GM12878 (cell line): ENCODE measurements at regions not wholly inside any gene's neighbourhood (a gene's known extent, or its start where the extent isn't known, plus 50 kb on each side); places are given as distances from the start of the nearest gene placed in this dataset.

Experiments used
- ATAC-seq: fragments of 200-7000 bp; cut with Tn5 transposase; 3 replicates; pipeline ENCODE4 v1.9.1; 2020; ENCODE audit warnings: mild to moderate bottlenecking, moderate library complexity
- BruUV-seq: library from RNA; stranded (reverse); fragments of 400-500 nt; replicated peaks from 2 replicates; lab custom pipeline; 2021; lab: Mats Ljungman, UMichigan
- CTCF ChIA-PET: fragments of 300-600 bp; sonication (Branson Sonifier 250); formaldehyde crosslinking; extraction: SDS; loops from one replicate; lab custom pipeline; 2021; ENCODE audit warnings: inconsistent platforms; lab: Yijun Ruan, JAX
- POLR2A ChIA-PET: fragments of 350-600 bp; formaldehyde crosslinking; extraction: SDS; loops from one replicate; lab custom pipeline; 2021; ENCODE audit warnings: inconsistent platforms; lab: Charles Lee
- RAD21 ChIA-PET: fragments of 300-600 bp; sonication (Branson Sonifier 250); formaldehyde crosslinking; loops from one replicate; lab custom pipeline; 2023; ENCODE audit warnings: antibody characterized with exemption; ENCODE audit not compliant: unreplicated experiment; lab: Charles Lee
- SMC1A ChIA-PET: fragments of 300-600 bp; sonication (Branson Sonifier 250); formaldehyde crosslinking; loops from one replicate; lab custom pipeline; 2023; ENCODE audit not compliant: unreplicated experiment, uncharacterized antibody; lab: Charles Lee
- DNase-seq: peaks from one replicate; pipeline ENCODE4 v3.0.0-alpha.2; 2011; ENCODE audit warnings: low read depth, low spot score
- FAIRE-seq: peaks from 3 replicates; lab custom pipeline; 2011; peaks lifted over from hg19 to GRCh38; lab: Jason Lieb, UNC
- H2AFZ ChIP-seq: 2 replicates; pipeline ENCODE4 v1.6.0; 2011; ENCODE audit warnings: low read depth, low read length, control low read depth; ENCODE audit not compliant: control insufficient read depth
- H3K27ac ChIP-seq: 2 replicates; pipeline ENCODE4 v1.5.1; 2011; ENCODE audit warnings: control low read depth; ENCODE audit not compliant: control insufficient read depth, insufficient read depth
- H3K27me3 ChIP-seq, 2 experiments: replicated peaks in 1 of 2; 2 replicates each; pipeline versions ENCODE4 v1.6.0 to v1.6.1; 2011; ENCODE audit warnings: low read length in 1 of 2; ENCODE audit not compliant: control insufficient read depth in 2 of 2, insufficient read depth in 2 of 2
- H3K36me3 ChIP-seq, 2 experiments: 2 replicates each; pipeline ENCODE4 v1.5.1; 2011; ENCODE audit warnings: low read length in 1 of 2; ENCODE audit not compliant: control insufficient read depth in 2 of 2, insufficient read depth in 2 of 2
- H3K4me1 ChIP-seq: 2 replicates; pipeline ENCODE4 v1.6.1; 2011; ENCODE audit warnings: mild to moderate bottlenecking, low read length, moderate library complexity, mixed read lengths; ENCODE audit not compliant: control insufficient read depth, insufficient read depth
- H3K4me2 ChIP-seq: 2 replicates; pipeline ENCODE4 v1.6.0; 2011; ENCODE audit warnings: control low read depth; ENCODE audit not compliant: control insufficient read depth, insufficient read depth
- H3K4me3 ChIP-seq: fragments of 200-600 bp; sonication (generic); 2 replicates; pipeline ENCODE4 v1.5.1; 2016
- H3K79me2 ChIP-seq: 2 replicates; pipeline ENCODE4 v1.6.0; 2011; ENCODE audit warnings: low read length; ENCODE audit not compliant: control insufficient read depth, insufficient read depth
- H3K9ac ChIP-seq: 2 replicates; pipeline ENCODE4 v1.8.0; 2011; ENCODE audit warnings: low read length, control low read depth, mixed read lengths; ENCODE audit not compliant: control insufficient read depth, insufficient read depth
- H3K9me3 ChIP-seq: replicated peaks from 3 replicates; pipeline ENCODE4 v1.5.1; 2011; ENCODE audit warnings: mild to moderate bottlenecking, low read length; ENCODE audit not compliant: control insufficient read depth, insufficient read depth
- H4K20me1 ChIP-seq: 2 replicates; pipeline ENCODE4 v1.6.0; 2011; ENCODE audit not compliant: control insufficient read depth, insufficient read depth
- FOXK2 ChIP-seq: fragments of 450-650 bp; IDR thresholded peaks from 2 replicates; pipeline ENCODE4 v1.6.1; 2017; ENCODE audit warnings: mild to moderate bottlenecking, moderate library complexity
- MYB ChIP-seq: fragments of 150-350 bp; IDR thresholded peaks from 2 replicates; pipeline ENCODE4 v1.6.1; 2014; ENCODE audit warnings: mild to moderate bottlenecking, low read depth, low read length, borderline replicate concordance
- NRF1 ChIP-seq: conservative IDR thresholded peaks from 2 replicates; pipeline ENCODE4 v1.6.1; 2011; ENCODE audit warnings: mild to moderate bottlenecking, low read depth, low read length, improper control_type of control experiment
- PAX5 ChIP-seq: IDR thresholded peaks from 2 replicates; pipeline ENCODE4 v1.6.1; 2011; ENCODE audit warnings: low read depth, low read length, borderline replicate concordance
- PAX8 ChIP-seq: fragments of 450-650 bp; IDR thresholded peaks from 2 replicates; pipeline ENCODE4 v1.6.1; 2017; ENCODE audit warnings: mild to moderate bottlenecking, moderate library complexity
- PRDM15 ChIP-seq: fragments of 450-650 bp; formaldehyde crosslinking; IDR thresholded peaks from 2 replicates; pipeline ENCODE4 v1.4.0; 2020; ENCODE audit warnings: mild to moderate bottlenecking, moderate library complexity
- TARDBP ChIP-seq: IDR thresholded peaks from 2 replicates; pipeline ENCODE4 v1.6.1; 2016; ENCODE audit warnings: borderline replicate concordance
- ZNF217 ChIP-seq: fragments of 450-650 bp; IDR thresholded peaks from 2 replicates; pipeline ENCODE4 v1.6.1; 2017; ENCODE audit warnings: antibody characterized with exemption, mild to moderate bottlenecking
- ZNF274 ChIP-seq: IDR thresholded peaks from one replicate; pipeline ENCODE4 v1.8.0; 2011; ENCODE audit not compliant: insufficient read length, insufficient read depth
- WGBS: methylation state at CpG from one replicate; pipeline ENCODE4 v1.1.6; 2016; ENCODE audit warnings: low lambda C conversion rate; ENCODE audit not compliant: insufficient replicate concordance, insufficient coverage; ENCODE audit errors: missing lambda C conversion rate; 5-methylcytosine and 5-hydroxymethylcytosine counted together
- in situ Hi-C: fragments of 300-500 bp; cut with MboI; formaldehyde crosslinking; loops from 9 replicates; pipeline ENCODE4 v1.14.3; 2018; ENCODE audit warnings: mixed read lengths
- intact Hi-C: fragments of 100-400 bp; cut with micrococcal nuclease; formaldehyde crosslinking; loops from one replicate; pipeline ENCODE4 v1.14.2; 2022; ENCODE audit not compliant: unreplicated experiment
- TF ChIP-seq, protein P1 (sequence below): fragments of 150-350 bp; IDR thresholded peaks from 2 replicates; pipeline ENCODE4 v1.6.1; 2014; ENCODE audit warnings: mild to moderate bottlenecking, low read depth, low read length
- TF ChIP-seq, protein P2 (sequence below): fragments of 450-650 bp; IDR thresholded peaks from 2 replicates; pipeline ENCODE4 v1.6.1; 2018; ENCODE audit warnings: borderline replicate concordance, mild to moderate bottlenecking; ENCODE audit not compliant: partially characterized antibody

- no peak for TF ChIP-seq PRDM15 (CRISPR knock-in tag)
Observed at GRCh38 chr12:93177208-93178153, 200.2 kb upstream of the NUDT4 start (continued).

GRCh38 chr12:93178154-93178878 is 199.4 kb upstream of the NUDT4 start:
- intact Hi-C loops: no loop called here
- H2AFZ ChIP-seq: no peak overlapping the region
- DNase-seq (no peak), ATAC-seq (no peak), FAIRE-seq (no peak)
- H3K79me2 ChIP-seq: no peaks in the 10 kb centered on the region
- RAD21 ChIA-PET: interaction anchor here (0.6 to 3.3 kb wide), 5 partner anchors 10 to 218 kb away, joined by 3 to 8 read pairs (median 3); no protein-coding TSS in a partner anchor
- no TSS peak for BruUV-seq
- no peak overlapping the region for H3K4me2 ChIP-seq
- CTCF ChIA-PET: interaction anchor here (1.3 kb wide), 1 partner anchor 66 kb away, joined by 3 read pairs; no protein-coding TSS in a partner anchor
- POLR2A ChIA-PET: no interaction called here
- in situ Hi-C loops: no loop called here
- H3K9ac ChIP-seq: no peak overlapping the region
- no peak overlapping the region for H3K4me3 ChIP-seq
- H4K20me1 ChIP-seq: no peaks in the 10 kb centered on the region
- SMC1A ChIA-PET: interaction anchor here (0.6 to 3.8 kb wide), 5 partner anchors 8 to 153 kb away, joined by 3 to 34 read pairs (median 4); no protein-coding TSS in a partner anchor
- H3K9me3 ChIP-seq: no peaks in the 10 kb centered on the region; the same call in 2 of the 3 replicates
- peaks cover 19% of the 10 kb centered on the region for H3K4me1 ChIP-seq
- H3K27me3 ChIP-seq: no peaks in the 10 kb centered on the region
- no peak overlapping the region for H3K27ac ChIP-seq
- H3K36me3 ChIP-seq: no peaks in the 10 kb centered on the region
- WGBS: 77% methylated on average over 4 of the region's 4 CpGs
- TF ChIP-seq ZNF274: no peak
- TF ChIP-seq PAX8: no peak
- no peak for TF ChIP-seq FOXK2
- TF ChIP-seq, protein P1, sequence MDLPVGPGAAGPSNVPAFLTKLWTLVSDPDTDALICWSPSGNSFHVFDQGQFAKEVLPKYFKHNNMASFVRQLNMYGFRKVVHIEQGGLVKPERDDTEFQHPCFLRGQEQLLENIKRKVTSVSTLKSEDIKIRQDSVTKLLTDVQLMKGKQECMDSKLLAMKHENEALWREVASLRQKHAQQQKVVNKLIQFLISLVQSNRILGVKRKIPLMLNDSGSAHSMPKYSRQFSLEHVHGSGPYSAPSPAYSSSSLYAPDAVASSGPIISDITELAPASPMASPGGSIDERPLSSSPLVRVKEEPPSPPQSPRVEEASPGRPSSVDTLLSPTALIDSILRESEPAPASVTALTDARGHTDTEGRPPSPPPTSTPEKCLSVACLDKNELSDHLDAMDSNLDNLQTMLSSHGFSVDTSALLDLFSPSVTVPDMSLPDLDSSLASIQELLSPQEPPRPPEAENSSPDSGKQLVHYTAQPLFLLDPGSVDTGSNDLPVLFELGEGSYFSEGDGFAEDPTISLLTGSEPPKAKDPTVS: no peak
- TF ChIP-seq TARDBP: no peak
- no peak for TF ChIP-seq PAX5
- no peak for TF ChIP-seq NRF1
- no peak for TF ChIP-seq MYB
- TF ChIP-seq, protein P2, sequence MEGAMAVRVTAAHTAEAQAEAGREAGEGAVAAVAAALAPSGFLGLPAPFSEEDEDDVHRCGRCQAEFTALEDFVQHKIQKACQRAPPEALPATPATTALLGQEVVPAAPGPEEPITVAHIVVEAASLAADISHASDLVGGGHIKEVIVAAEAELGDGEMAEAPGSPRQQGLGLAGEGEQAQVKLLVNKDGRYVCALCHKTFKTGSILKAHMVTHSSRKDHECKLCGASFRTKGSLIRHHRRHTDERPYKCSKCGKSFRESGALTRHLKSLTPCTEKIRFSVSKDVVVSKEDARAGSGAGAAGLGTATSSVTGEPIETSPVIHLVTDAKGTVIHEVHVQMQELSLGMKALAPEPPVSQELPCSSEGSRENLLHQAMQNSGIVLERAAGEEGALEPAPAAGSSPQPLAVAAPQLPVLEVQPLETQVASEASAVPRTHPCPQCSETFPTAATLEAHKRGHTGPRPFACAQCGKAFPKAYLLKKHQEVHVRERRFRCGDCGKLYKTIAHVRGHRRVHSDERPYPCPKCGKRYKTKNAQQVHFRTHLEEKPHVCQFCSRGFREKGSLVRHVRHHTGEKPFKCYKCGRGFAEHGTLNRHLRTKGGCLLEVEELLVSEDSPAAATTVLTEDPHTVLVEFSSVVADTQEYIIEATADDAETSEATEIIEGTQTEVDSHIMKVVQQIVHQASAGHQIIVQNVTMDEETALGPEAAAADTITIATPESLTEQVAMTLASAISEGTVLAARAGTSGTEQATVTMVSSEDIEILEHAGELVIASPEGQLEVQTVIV: no peak
- no peak for TF ChIP-seq ZNF217
